WTC11 (cell line): ENCODE measurements at regions not wholly inside any gene's neighbourhood (a gene's known extent, or its start where the extent isn't known, plus 50 kb on each side); places are given as distances from the start of the nearest gene placed in this dataset.

Experiments
- ATAC-seq: fragments of 200-7000 bp; cut with Tn5 transposase; 2 replicates; pipeline ENCODE4 v1.10.0; 2021; ENCODE audit warnings: mild to moderate bottlenecking, moderate library complexity
- CTCF ChIA-PET: fragments of 300-600 bp; sonication (Branson Sonifier 250); formaldehyde crosslinking; loops from one replicate; lab custom pipeline; 2021; ENCODE audit warnings: antibody characterized with exemption; lab: Charles Lee
- POLR2A ChIA-PET: fragments of 350-600 bp; sonication (Branson Sonifier 250); formaldehyde crosslinking; loops from one replicate; lab custom pipeline; 2021; ENCODE audit warnings: antibody characterized with exemption; lab: Charles Lee
- DNase-seq: peaks from one replicate; pipeline ENCODE4 v3.0.0; 2021; ENCODE audit warnings: low spot score
- H3K27ac Mint-ChIP-seq: 2 replicates; pipeline ENCODE4 v1.8.0; 2021; ENCODE audit warnings: mixed read lengths
- H3K27me3 Mint-ChIP-seq: 2 replicates; pipeline ENCODE4 v1.8.0; 2021; ENCODE audit warnings: low read depth, mild to moderate bottlenecking, moderate library complexity, mixed read lengths
- H3K36me3 Mint-ChIP-seq: 2 replicates; pipeline ENCODE4 v1.8.0; 2021; ENCODE audit warnings: mixed read lengths
- H3K4me1 Mint-ChIP-seq: 2 replicates; pipeline ENCODE4 v1.8.0; 2022; ENCODE audit warnings: mixed read lengths
- H3K4me3 Mint-ChIP-seq: 2 replicates; pipeline ENCODE4 v1.8.0; 2021; ENCODE audit warnings: mild to moderate bottlenecking, moderate library complexity, mixed read lengths
- H3K9me3 Mint-ChIP-seq: 2 replicates; pipeline ENCODE4 v1.8.0; 2021; ENCODE audit warnings: mixed read lengths
- EMX1 ChIP-seq: fragments of 250-450 bp; sonication (Bioruptor Pico); IDR thresholded peaks from 2 replicates; pipeline ENCODE4 v1.8.0; 2021; ENCODE audit warnings: mild to moderate bottlenecking
- ERG ChIP-seq: fragments of 250-450 bp; sonication (Bioruptor Pico); IDR thresholded peaks from 2 replicates; pipeline ENCODE4 v1.8.0; 2021; ENCODE audit warnings: mild to moderate bottlenecking
- FOXK1 ChIP-seq: sonication (generic); formaldehyde crosslinking; IDR thresholded peaks from 2 replicates; pipeline ENCODE4 v1.8.0; 2022; ENCODE audit warnings: mild to moderate bottlenecking, moderate library complexity, missing genetic modification reagents
- GTF2I ChIP-seq: fragments of 250-450 bp; sonication (Bioruptor Pico); conservative IDR thresholded peaks from 2 replicates; pipeline ENCODE4 v1.4.0; 2021; ENCODE audit warnings: mild to moderate bottlenecking
- NFE2L1 ChIP-seq: sonication (generic); formaldehyde crosslinking; IDR thresholded peaks from 2 replicates; pipeline ENCODE4 v1.8.1; 2023; ENCODE audit warnings: missing genetic modification reagents
- NFYB ChIP-seq: sonication (generic); formaldehyde crosslinking; conservative IDR thresholded peaks from 2 replicates; pipeline ENCODE4 v1.8.0; 2022; ENCODE audit warnings: low read depth, missing genetic modification reagents
- OVOL2 ChIP-seq: fragments of 250-450 bp; sonication (Bioruptor Pico); IDR thresholded peaks from 2 replicates; pipeline ENCODE4 v1.9.0; 2021; ENCODE audit warnings: mild to moderate bottlenecking, borderline replicate concordance
- RELA ChIP-seq: sonication (generic); formaldehyde crosslinking; IDR thresholded peaks from 2 replicates; pipeline ENCODE4 v1.8.1; 2022; ENCODE audit warnings: missing genetic modification reagents, mild to moderate bottlenecking, borderline replicate concordance
- STAT6 ChIP-seq: sonication (generic); formaldehyde crosslinking; conservative IDR thresholded peaks from 2 replicates; pipeline ENCODE4 v1.8.1; 2023; ENCODE audit warnings: mild to moderate bottlenecking, low read depth, missing genetic modification reagents, moderate library complexity
- TCF7 ChIP-seq: sonication (generic); formaldehyde crosslinking; IDR thresholded peaks from 2 replicates; pipeline ENCODE4 v1.8.0; 2022; ENCODE audit warnings: mild to moderate bottlenecking, low read depth, missing genetic modification reagents, moderate library complexity
- USF2 ChIP-seq: sonication (generic); formaldehyde crosslinking; IDR thresholded peaks from 2 replicates; pipeline ENCODE4 v1.8.1; 2023; ENCODE audit warnings: mild to moderate bottlenecking, missing genetic modification reagents, moderate library complexity
- ZNF138 ChIP-seq: sonication (generic); formaldehyde crosslinking; conservative IDR thresholded peaks from 2 replicates; pipeline ENCODE4 v1.8.1; 2022; ENCODE audit warnings: mild to moderate bottlenecking, moderate library complexity, missing genetic modification reagents
- TF ChIP-seq, protein P1 (sequence below): fragments of 200-600 bp; IDR thresholded peaks from 2 replicates; pipeline ENCODE4 v1.8.0; 2022; ENCODE audit warnings: antibody characterized with exemption

- Mint-ChIP-seq H3K4me3 (no peak overlapping the region), H3K4me1 (no peaks in the 10 kb centered on the region), H3K27me3 (peaks cover 8% of the 10 kb centered on the region), H3K36me3 (no peaks in the 10 kb centered on the region), H3K9me3 (peaks cover 17% of the 10 kb centered on the region), H3K27ac (no peak overlapping the region)
- POLR2A ChIA-PET = no interaction called here
- TF ChIP-seq ZNF138 (no peak), NFYB (CRISPR knock-in tag) (peak; percentile 80), TCF7 (CRISPR knock-in tag) (no peak), EMX1 (CRISPR knock-in tag) (no peak), ERG (CRISPR knock-in tag) (no peak), RELA (CRISPR knock-in tag) (no peak), USF2 (peak; percentile 85), STAT6 (CRISPR knock-in tag) (no peak), NFE2L1 (CRISPR knock-in tag) (no peak), GTF2I (CRISPR knock-in tag) (no peak), FOXK1 (no peak)
- DNase-seq = no peak
- peak; percentile 72 for ATAC-seq
- CTCF ChIA-PET = interaction anchor here (0.6 to 4.4 kb wide), 3 partner anchors 18 to 463 kb away, joined by 3 to 19 read pairs (median 4); partner anchors contain the start of gene TADA2B
Measured at GRCh38 chr4:7120341-7120740, 52.5 kb upstream of the GRPEL1 start.

DNA sequence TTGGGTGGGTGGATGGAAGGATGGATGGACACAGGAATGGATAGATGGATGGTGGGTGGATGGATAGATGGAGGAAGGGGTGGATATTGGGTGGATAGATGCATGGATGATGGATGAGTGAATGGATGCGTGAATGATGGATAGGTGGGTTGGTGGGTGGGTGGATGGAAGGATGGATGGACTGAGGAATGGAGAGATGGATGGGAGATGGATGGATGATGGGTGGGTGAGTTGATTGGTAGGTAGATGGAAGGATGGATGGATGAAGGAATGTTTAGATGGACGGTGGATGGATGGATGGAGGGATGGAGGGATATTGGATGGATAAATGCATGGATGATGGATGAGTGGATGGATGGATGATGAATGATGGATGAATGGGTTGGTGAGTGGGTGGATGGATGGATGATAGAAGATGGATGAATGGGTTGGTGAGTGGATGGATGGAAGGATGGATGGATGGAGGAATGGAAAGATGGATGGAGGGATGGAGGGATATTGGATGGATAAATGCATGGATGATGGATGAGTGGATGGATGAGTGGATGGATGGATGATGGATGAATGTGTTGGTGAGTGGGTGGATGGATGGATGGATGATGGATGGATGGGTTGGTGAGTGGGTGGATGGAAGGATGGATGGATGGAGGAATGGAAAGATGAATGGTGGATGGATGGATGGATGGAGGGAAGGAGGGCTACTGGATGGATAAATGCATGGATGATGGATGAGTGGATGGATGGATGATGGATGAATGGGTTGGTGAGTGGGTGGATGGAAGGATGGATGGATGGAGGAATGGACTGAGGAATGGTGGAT is 50.4 kb upstream of the GRPEL1 start:
- no peaks in the 10 kb centered on the region for H3K4me1 Mint-ChIP-seq
- ATAC-seq (no peak), DNase-seq (no peak)
- no peaks in the 10 kb centered on the region for H3K36me3 Mint-ChIP-seq
- POLR2A ChIA-PET = no interaction called here
- H3K27me3 Mint-ChIP-seq = peaks cover 8% of the 10 kb centered on the region
- TF ChIP-seq, protein P1, sequence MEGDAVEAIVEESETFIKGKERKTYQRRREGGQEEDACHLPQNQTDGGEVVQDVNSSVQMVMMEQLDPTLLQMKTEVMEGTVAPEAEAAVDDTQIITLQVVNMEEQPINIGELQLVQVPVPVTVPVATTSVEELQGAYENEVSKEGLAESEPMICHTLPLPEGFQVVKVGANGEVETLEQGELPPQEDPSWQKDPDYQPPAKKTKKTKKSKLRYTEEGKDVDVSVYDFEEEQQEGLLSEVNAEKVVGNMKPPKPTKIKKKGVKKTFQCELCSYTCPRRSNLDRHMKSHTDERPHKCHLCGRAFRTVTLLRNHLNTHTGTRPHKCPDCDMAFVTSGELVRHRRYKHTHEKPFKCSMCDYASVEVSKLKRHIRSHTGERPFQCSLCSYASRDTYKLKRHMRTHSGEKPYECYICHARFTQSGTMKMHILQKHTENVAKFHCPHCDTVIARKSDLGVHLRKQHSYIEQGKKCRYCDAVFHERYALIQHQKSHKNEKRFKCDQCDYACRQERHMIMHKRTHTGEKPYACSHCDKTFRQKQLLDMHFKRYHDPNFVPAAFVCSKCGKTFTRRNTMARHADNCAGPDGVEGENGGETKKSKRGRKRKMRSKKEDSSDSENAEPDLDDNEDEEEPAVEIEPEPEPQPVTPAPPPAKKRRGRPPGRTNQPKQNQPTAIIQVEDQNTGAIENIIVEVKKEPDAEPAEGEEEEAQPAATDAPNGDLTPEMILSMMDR = 0 out of 2 replicates have a peak, but pooled peaks have one; percentile 14
- TF ChIP-seq OVOL2 = no peak
- H3K9me3 Mint-ChIP-seq = peaks cover 17% of the 10 kb centered on the region
- no peak overlapping the region for H3K4me3 Mint-ChIP-seq
- H3K27ac Mint-ChIP-seq = no peak overlapping the region
- CTCF ChIA-PET = interaction anchor here (4.4 kb wide), 1 partner anchor 16 kb away, joined by 19 read pairs; no protein-coding TSS in a partner anchor
